HepG2 (cell line): ENCODE measurements at regions not wholly inside any gene's neighbourhood (a gene's known extent, or its start where the extent isn't known, plus 50 kb on each side); places are given as distances from the start of the nearest gene placed in this dataset.

Source experiments
- AKAP8 ChIP-seq: sonication (generic); formaldehyde crosslinking; IDR thresholded peaks from 2 replicates; pipeline ENCODE4 v1.5.1; 2020; ENCODE audit warnings: mild to moderate bottlenecking, missing genetic modification reagents
- CBX1 ChIP-seq: IDR thresholded peaks from one replicate; pipeline ENCODE4 v1.6.1; 2016; ENCODE audit warnings: antibody characterized with exemption, low read depth
- FOXO1 ChIP-seq: sonication (generic); formaldehyde crosslinking; IDR thresholded peaks from 2 replicates; pipeline ENCODE4 v1.4.0; 2020; ENCODE audit warnings: missing genetic modification reagents
- FOXP1 ChIP-seq, 2 experiments: fragments of 450-650 bp in 1 of 2; IDR thresholded peaks; 2 replicates each; pipeline ENCODE4 v1.6.1; 2017 to 2018; ENCODE audit warnings: antibody characterized with exemption in 1 of 2
- KDM2A ChIP-seq: sonication (generic); formaldehyde crosslinking; IDR thresholded peaks from 2 replicates; pipeline ENCODE4 v1.4.0; 2020; ENCODE audit warnings: low read depth, missing genetic modification reagents, borderline replicate concordance
- LCORL ChIP-seq, 2 experiments: fragments of 450-650 bp in 1 of 2; sonication (generic) in 1 of 2; formaldehyde crosslinking in 1 of 2; IDR thresholded peaks; 2 replicates each; pipeline versions ENCODE4 v1.5.0 to v1.6.1; 2017 to 2020; ENCODE audit warnings: antibody characterized with exemption in 1 of 2, missing genetic modification reagents in 1 of 2
- PRPF4 ChIP-seq: fragments of 200-400 bp; formaldehyde crosslinking; IDR thresholded peaks from 2 replicates; pipeline ENCODE4 v1.6.1; 2016; ENCODE audit warnings: low read length, low read depth; ENCODE audit not compliant: poor library complexity, severe bottlenecking
- RARG ChIP-seq: sonication (generic); formaldehyde crosslinking; IDR thresholded peaks from 2 replicates; pipeline ENCODE4 v1.4.0; 2020; ENCODE audit warnings: low read depth, mild to moderate bottlenecking, missing genetic modification reagents
- REPIN1 ChIP-seq: sonication (generic); formaldehyde crosslinking; IDR thresholded peaks from 2 replicates; pipeline ENCODE4 v1.8.0; 2022; ENCODE audit warnings: missing genetic modification reagents, low read depth, mild to moderate bottlenecking, borderline replicate concordance
- SNAPC2 ChIP-seq: sonication (generic); formaldehyde crosslinking; IDR thresholded peaks from 2 replicates; pipeline ENCODE4 v1.8.1; 2022; ENCODE audit warnings: mild to moderate bottlenecking, missing genetic modification reagents
- ZBTB38 ChIP-seq: sonication (generic); formaldehyde crosslinking; IDR thresholded peaks from 2 replicates; pipeline ENCODE4 v1.5.1; 2020; ENCODE audit warnings: mild to moderate bottlenecking, missing genetic modification reagents
- ZNF124 ChIP-seq: sonication (generic); formaldehyde crosslinking; IDR thresholded peaks from 2 replicates; pipeline ENCODE4 v1.4.0; 2020; ENCODE audit warnings: missing genetic modification reagents
- ZNF136 ChIP-seq: sonication (generic); formaldehyde crosslinking; IDR thresholded peaks from 2 replicates; pipeline ENCODE4 v1.8.1; 2022; ENCODE audit warnings: low read depth, mild to moderate bottlenecking, moderate library complexity, missing genetic modification reagents
- ZNF33A ChIP-seq: sonication (generic); formaldehyde crosslinking; IDR thresholded peaks from 2 replicates; pipeline ENCODE4 v1.5.1; 2020; ENCODE audit warnings: missing genetic modification reagents, mild to moderate bottlenecking, moderate library complexity, borderline replicate concordance
- ZNF446 ChIP-seq: sonication (generic); formaldehyde crosslinking; IDR thresholded peaks from 2 replicates; pipeline ENCODE4 v1.5.0; 2020; ENCODE audit warnings: mild to moderate bottlenecking, missing genetic modification reagents
- ZNF570 ChIP-seq: sonication (generic); formaldehyde crosslinking; IDR thresholded peaks from 2 replicates; pipeline ENCODE4 v1.4.0; 2020; ENCODE audit warnings: mild to moderate bottlenecking, missing genetic modification reagents, borderline replicate concordance
- TF ChIP-seq, protein P1 (sequence below): sonication (generic); formaldehyde crosslinking; IDR thresholded peaks from 2 replicates; pipeline ENCODE4 v1.5.1; 2020; ENCODE audit warnings: missing genetic modification reagents, mild to moderate bottlenecking, borderline replicate concordance
- TF ChIP-seq, protein P2 (sequence below): sonication (generic); formaldehyde crosslinking; IDR thresholded peaks from 2 replicates; pipeline ENCODE4 v1.9.0; 2021; ENCODE audit warnings: missing genetic modification reagents, mild to moderate bottlenecking, borderline replicate concordance
- TF ChIP-seq, protein P3 (sequence below): sonication (generic); formaldehyde crosslinking; IDR thresholded peaks from 2 replicates; pipeline ENCODE4 v1.5.1; 2020; ENCODE audit warnings: missing genetic modification reagents, mild to moderate bottlenecking, borderline replicate concordance
- TF ChIP-seq, protein P4 (sequence below): sonication (generic); formaldehyde crosslinking; IDR thresholded peaks from 2 replicates; pipeline ENCODE4 v1.8.0; 2022; ENCODE audit warnings: missing genetic modification reagents, mild to moderate bottlenecking, borderline replicate concordance
- TF ChIP-seq, protein P5 (sequence below): IDR thresholded peaks from 2 replicates; pipeline ENCODE4 v1.6.1; 2016
- TF ChIP-seq, protein P6 (sequence below): fragments of 450-650 bp; IDR thresholded peaks from 2 replicates; pipeline ENCODE4 v1.6.1; 2017; ENCODE audit warnings: mild to moderate bottlenecking

DNA sequence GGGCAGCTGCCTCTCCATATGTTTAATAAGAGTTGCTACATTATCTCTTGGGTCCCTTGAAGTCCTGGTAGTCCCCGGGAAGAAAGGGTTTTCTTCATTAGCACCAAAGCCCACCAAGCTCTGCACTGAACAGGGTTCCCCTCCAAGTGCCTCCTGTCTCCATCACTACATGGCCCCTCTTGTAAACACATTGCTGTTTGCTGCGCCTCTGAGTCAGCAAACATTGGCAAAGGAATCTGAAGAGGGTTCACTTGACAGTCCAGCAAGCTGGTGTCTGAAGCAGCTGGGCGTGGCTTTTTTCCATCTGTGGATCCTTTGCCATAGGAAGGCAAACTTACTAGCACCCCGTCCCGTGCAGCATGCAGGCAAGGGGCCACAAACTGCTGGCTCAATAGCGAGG lies 82.8 kb downstream of the TEX51 start (continued):
- no peak for TF ChIP-seq REPIN1 (CRISPR knock-in tag)
- no peak for TF ChIP-seq ZNF570 (CRISPR knock-in tag)
- no peak for TF ChIP-seq ZNF136 (CRISPR knock-in tag)
- TF ChIP-seq RARG, result no peak
- 0 out of 2 replicates have a peak, but pooled peaks have one; percentile 23 for TF ChIP-seq KDM2A (CRISPR knock-in tag)
- TF ChIP-seq SNAPC2 (CRISPR knock-in tag), result no peak
- TF ChIP-seq, protein P1, sequence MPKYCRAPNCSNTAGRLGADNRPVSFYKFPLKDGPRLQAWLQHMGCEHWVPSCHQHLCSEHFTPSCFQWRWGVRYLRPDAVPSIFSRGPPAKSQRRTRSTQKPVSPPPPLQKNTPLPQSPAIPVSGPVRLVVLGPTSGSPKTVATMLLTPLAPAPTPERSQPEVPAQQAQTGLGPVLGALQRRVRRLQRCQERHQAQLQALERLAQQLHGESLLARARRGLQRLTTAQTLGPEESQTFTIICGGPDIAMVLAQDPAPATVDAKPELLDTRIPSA, result no peak
- TF ChIP-seq ZNF446, result no peak
- TF ChIP-seq ZNF124, result no peak
- TF ChIP-seq PRPF4, result no peak
- TF ChIP-seq FOXO1 (CRISPR knock-in tag), result peak; percentile 79
- TF ChIP-seq, protein P2, sequence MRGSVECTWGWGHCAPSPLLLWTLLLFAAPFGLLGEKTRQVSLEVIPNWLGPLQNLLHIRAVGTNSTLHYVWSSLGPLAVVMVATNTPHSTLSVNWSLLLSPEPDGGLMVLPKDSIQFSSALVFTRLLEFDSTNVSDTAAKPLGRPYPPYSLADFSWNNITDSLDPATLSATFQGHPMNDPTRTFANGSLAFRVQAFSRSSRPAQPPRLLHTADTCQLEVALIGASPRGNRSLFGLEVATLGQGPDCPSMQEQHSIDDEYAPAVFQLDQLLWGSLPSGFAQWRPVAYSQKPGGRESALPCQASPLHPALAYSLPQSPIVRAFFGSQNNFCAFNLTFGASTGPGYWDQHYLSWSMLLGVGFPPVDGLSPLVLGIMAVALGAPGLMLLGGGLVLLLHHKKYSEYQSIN (CRISPR knock-in tag), result no peak
- no peak for TF ChIP-seq LCORL (IDR thresholded peaks at IDR 0.05)
- TF ChIP-seq LCORL (CRISPR knock-in tag; IDR thresholded peaks at IDR 0.05), result peak; percentile 73; the same call in 1 of the 2 replicates
- TF ChIP-seq CBX1, result no peak
- no peak for TF ChIP-seq FOXP1 (IDR thresholded peaks at IDR 0.05)
- TF ChIP-seq FOXP1 (CRISPR knock-in tag; IDR thresholded peaks at IDR 0.05), result peak; percentile 96
- TF ChIP-seq, protein P3, sequence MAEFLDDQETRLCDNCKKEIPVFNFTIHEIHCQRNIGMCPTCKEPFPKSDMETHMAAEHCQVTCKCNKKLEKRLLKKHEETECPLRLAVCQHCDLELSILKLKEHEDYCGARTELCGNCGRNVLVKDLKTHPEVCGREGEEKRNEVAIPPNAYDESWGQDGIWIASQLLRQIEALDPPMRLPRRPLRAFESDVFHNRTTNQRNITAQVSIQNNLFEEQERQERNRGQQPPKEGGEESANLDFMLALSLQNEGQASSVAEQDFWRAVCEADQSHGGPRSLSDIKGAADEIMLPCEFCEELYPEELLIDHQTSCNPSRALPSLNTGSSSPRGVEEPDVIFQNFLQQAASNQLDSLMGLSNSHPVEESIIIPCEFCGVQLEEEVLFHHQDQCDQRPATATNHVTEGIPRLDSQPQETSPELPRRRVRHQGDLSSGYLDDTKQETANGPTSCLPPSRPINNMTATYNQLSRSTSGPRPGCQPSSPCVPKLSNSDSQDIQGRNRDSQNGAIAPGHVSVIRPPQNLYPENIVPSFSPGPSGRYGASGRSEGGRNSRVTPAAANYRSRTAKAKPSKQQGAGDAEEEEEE (CRISPR knock-in tag), result no peak
- TF ChIP-seq AKAP8 (CRISPR knock-in tag), result no peak
- peak; percentile 24; the same call in 1 of the 2 replicates for TF ChIP-seq ZBTB38 (CRISPR knock-in tag)
- TF ChIP-seq, protein P4, sequence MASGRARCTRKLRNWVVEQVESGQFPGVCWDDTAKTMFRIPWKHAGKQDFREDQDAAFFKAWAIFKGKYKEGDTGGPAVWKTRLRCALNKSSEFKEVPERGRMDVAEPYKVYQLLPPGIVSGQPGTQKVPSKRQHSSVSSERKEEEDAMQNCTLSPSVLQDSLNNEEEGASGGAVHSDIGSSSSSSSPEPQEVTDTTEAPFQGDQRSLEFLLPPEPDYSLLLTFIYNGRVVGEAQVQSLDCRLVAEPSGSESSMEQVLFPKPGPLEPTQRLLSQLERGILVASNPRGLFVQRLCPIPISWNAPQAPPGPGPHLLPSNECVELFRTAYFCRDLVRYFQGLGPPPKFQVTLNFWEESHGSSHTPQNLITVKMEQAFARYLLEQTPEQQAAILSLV, result no peak
- TF ChIP-seq ZNF33A, result no peak
- TF ChIP-seq, protein P5, sequence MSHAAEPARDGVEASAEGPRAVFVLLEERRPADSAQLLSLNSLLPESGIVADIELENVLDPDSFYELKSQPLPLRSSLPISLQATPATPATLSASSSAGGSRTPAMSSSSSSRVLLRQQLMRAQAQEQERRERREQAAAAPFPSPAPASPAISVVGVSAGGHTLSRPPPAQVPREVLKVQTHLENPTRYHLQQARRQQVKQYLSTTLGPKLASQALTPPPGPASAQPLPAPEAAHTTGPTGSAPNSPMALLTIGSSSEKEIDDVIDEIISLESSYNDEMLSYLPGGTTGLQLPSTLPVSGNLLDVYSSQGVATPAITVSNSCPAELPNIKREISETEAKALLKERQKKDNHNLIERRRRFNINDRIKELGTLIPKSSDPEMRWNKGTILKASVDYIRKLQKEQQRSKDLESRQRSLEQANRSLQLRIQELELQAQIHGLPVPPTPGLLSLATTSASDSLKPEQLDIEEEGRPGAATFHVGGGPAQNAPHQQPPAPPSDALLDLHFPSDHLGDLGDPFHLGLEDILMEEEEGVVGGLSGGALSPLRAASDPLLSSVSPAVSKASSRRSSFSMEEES, result no peak
- TF ChIP-seq, protein P6, sequence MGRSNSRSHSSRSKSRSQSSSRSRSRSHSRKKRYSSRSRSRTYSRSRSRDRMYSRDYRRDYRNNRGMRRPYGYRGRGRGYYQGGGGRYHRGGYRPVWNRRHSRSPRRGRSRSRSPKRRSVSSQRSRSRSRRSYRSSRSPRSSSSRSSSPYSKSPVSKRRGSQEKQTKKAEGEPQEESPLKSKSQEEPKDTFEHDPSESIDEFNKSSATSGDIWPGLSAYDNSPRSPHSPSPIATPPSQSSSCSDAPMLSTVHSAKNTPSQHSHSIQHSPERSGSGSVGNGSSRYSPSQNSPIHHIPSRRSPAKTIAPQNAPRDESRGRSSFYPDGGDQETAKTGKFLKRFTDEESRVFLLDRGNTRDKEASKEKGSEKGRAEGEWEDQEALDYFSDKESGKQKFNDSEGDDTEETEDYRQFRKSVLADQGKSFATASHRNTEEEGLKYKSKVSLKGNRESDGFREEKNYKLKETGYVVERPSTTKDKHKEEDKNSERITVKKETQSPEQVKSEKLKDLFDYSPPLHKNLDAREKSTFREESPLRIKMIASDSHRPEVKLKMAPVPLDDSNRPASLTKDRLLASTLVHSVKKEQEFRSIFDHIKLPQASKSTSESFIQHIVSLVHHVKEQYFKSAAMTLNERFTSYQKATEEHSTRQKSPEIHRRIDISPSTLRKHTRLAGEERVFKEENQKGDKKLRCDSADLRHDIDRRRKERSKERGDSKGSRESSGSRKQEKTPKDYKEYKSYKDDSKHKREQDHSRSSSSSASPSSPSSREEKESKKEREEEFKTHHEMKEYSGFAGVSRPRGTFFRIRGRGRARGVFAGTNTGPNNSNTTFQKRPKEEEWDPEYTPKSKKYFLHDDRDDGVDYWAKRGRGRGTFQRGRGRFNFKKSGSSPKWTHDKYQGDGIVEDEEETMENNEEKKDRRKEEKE, result no peak
